Fibroblast of skin of right biceps (primary cell): ENCODE measurements at regions not wholly inside any gene's neighbourhood (a gene's known extent, or its start where the extent isn't known, plus 50 kb on each side); places are given as distances from the start of the nearest gene placed in this dataset.

Experiments used
- DNase-seq: peaks from one replicate; pipeline ENCODE4 v3.0.0-alpha.2; 2013

DNA sequence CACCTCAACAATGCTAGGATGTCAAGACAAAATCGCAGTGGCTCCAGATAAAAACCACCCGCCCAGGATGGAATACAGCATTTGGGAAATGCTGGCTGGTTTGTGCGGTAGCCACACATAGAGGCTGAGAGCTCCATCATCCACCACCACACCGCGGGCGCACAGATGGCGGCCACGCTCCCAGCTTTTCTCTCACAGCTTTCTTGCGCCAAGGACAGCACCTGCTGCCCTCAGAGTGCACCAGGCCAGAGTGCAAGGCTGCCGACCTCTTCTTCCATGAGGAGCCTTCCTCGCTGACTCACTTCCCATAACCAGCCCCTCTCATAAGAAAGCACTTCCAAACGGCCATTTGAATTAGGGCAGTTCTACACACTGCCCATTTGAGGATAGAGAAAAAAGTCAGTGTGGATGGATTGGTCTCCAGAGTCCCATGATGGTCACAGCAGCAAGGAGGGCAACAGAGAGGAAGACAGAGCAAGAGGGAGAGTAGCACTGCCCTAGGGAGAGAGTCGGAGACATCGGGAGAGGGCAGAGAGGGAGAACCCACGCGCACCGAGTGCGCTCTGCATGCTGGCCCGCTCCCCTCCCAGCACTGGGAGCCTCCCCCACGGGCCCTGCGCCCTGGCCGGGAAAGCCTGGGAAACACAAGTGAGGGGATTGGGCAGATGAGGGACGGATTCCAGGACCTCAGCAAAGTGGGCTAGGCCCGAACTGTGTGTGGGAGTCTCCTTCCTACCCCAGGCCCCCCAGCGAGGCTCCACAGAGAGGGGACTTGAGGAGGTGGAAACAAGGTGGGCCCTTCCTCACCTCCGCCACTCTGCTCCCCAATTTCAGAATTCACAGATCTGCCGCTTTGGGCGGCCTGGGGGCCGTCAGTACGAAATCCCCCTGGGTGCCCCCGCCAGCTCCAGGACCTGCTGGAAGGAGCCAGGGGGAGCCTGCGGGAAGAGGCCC, 156.9 kb downstream of the USP12 start:
- DNase-seq, result no peak

DNA sequence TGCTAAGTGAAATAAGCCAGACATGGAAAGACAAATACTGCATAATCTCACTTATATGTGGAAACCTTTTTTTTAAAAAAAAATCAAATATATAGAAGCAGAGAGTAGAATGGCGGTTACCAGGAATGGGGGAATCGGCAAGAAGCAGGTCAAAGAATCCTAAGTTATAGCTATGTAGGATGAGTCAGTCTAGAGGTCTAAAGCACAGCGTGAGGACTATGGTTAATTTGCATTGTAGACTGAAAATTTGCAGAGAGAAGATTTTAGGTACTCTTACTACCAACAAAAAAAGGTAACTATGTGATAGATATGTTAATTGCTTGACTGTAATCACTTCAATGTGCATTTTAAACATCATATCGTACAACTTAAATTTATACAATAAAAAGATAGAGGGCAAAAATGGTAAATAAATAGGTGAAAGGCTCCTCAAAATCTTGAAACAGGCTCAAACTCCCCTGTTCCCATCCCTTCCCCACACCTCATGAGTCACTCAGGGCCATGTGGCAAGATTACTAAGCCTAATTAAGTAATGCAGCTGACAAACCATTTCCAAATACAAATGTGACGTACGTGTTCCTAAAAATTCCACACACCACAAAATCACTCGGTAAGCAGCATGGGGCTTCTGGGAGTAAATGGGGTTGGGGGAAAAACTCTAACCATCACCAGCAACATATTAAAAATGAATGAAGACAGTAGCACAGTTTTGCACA, 159.0 kb downstream of the USP12 start:
- DNase-seq, result peak; percentile 86

DNA sequence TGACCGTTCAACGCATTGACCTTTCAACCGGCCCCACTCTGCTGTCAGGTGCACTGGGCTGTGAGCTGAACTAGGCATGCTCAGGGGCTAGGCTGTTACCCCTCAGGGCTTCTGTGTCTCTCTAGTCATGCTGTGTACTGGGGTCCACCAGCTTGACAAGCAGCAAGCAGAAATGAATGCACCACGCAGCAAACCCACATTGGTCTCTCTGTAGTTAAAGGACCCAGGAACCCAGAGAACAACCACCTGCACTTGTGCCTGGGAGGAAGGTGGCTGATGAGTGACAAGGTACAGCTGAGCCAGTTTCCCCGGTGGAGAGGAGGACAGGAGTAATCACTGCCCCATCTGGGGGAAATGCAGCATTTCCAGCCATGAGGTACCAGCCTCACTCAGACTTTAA, 159.9 kb downstream of the USP12 start:
- DNase-seq, result no peak

DNA sequence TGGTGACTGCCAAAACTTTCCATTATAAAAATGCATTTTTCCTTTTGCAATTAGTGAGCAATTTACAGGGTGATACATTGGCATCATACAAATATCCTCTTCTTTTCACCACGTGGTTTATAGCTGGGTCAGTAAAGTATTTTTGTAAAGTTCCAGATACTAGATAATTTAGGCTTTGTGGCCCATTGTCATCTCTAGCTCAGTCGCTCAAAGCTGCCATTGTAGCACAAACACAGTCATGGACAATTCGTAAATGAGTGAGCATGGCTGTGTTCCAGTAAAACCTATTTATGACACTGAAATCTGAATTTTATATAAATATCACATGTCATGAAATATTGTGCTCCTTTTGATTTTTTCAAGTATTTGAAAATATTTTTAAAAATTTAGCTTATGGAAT, 162.9 kb downstream of the USP12 start:
- no peak for DNase-seq

DNA sequence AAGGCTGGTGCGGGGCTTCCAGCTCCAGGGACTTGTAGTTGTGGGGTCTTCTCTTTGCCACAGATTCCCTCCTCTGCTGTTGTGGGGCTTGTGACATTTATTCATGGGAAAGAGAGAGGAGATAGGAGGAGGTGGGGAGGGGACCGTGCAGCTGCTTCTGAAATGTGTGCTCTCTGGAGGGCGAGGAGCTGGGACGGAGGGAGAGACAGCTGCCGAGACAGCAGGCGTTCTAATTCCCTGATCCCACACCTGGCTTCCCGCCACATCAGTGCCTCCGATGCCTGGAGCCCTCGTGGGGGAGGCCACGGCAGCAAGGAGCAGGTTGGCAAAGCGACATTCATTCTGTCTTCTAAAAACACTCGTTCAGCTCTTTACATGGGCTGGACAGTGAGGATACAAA, 164.4 kb downstream of the USP12 start:
- DNase-seq, result no peak

DNA sequence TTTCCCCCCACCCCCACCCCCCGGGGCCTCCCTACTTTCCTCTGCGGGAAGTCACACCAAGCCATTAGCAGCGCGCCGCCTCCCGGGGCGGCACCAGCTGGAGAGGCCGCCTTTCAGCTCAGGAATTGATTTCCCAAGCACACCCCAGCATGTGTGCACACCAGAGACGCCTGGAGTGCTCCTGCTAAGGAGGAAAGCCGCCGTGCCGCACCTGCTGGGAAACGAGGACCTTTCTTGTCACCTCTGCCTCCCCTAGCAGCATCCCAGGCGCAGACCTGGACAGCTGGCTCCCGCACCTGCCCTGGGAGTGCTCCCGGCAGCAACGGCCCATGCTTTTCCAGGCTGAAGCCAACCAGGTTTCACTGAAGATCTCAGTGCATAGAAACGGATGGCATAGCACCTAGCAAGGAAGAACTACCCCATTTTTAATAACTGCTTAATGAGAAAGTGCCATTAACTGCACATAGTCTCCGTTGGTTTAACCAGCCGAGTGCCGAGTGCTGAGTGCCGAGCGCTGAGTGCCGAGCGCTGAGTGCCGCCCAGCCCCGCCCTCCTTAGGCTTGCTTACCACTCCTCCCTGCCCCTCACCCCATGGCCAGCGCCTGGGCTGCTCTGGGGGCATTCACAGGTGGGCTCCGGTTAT, 165.0 kb downstream of the USP12 start:
- DNase-seq, result peak; percentile 27

DNA sequence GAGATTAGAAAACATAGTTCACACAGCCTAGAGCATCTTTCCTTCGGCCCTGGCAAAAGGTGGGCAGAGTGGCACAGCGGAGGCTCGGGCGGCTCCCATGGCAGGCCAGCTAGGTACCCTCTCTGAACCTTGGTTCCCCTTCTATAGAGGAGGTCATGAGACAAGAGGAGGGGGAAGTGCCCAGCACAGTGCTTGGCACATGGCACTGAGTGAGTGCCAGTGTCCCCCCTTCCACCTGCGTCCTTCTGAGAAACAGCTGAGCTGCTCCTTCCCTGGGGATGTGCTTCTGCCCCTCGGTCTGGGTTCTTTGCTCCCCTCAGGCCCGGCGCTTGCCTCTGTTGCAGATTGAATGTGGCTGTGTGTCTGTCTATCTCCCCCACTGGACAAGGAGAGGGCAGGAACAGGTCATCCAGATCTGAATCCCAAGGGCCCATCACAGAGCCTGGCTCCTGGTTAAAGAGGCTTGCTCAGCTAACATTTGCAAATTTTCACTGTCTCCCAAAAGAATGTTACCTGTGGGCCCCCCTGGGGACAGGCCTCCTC, 165.6 kb downstream of the USP12 start:
- DNase-seq, result no peak

DNA sequence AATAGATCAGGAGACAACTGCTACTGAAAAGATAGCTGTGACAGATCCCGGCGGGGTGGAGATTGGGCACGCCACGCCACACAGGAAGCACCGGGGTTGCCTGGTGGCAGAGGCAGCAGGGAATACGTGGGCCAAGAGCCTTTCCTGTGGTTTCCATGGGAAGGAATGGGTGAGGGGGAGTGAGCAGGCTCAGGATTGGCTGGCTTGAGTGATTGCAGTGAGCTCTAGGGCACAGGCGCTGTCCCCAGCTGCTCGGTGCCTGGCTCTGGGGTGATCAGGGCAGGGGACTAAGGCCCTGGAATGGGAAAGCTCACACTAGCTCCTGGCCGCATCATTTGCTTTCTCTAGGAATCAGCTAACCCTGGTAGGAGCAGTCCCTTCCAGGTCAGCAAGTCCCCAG, 166.1 kb downstream of the USP12 start:
- no peak for DNase-seq

DNA sequence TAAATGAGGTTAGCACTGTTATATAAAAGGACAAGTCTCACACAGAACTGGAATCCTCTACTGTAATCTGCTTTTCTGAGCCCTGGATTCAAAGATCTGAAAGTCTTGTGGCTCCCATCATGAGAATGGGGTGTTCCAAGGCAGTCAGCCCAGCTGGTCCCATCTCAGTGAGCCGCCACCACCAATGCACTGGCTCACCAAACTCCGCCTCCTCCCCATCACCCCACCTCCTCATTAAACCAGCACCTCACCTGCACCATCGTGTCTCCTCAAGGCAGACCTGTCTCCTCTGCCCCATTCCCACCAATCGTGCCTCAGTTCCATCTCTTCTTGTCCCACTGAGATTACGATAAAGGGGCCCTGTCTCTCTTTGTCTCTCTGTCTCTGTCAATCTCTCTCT, 166.7 kb downstream of the USP12 start:
- no peak for DNase-seq

DNA sequence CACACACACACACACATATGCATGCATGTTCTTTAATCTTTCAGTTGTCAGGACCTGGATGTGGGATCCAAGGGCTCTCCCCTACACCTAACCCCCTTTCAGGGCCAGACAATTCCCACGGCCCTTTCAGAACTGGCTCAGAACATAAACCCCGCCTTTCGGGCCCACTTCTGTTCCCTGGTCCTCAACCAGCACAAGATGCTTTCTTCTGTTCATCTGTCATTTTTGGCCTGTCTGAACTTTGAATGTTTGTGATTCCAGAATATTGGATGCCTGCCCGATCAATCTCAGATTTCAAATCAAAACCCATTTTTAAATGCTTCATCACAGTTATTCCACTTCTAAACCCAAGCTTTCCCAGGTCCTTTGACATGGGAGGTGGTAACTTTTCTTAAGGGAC, 167.3 kb downstream of the USP12 start:
- peak; percentile 25 for DNase-seq

DNA sequence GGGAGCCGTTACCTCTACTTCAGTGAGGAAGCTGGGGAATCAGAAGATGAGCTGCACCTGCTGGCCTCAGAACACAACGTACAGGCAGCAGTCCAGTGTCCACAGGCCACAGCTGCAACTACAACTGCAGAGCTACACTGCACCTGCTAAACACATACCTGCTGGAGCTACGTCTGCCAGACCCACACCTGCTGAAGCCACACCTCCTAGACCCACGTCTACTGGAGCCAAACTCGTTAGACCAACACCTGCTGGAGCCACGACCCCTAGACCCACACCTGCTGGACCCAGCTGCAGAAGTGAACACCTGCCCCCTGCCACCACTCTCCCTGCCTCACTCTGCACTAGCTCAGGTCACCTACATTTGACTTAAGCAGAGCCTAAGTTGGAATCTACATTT, 169.9 kb downstream of the USP12 start:
- no peak for DNase-seq

DNA sequence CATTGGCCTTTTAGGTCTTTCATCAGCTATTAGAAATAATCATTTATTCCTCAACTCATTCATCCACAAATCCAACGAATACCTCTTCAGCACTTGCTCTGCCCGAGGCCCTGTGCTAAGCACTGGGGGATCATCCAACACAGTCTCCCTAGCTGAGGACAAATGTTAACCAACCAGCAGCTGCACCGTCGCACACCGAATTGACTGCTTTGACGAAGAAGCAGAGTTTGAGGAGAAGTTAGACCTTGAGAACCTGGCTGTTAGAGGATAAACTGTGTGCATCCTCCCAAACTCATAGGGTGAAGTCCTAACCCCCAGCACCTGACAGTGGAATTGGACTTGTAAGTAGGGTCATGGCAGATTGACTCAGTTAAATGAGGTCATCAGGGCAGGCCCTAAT, 170.9 kb downstream of the USP12 start:
- DNase-seq, result no peak

DNA sequence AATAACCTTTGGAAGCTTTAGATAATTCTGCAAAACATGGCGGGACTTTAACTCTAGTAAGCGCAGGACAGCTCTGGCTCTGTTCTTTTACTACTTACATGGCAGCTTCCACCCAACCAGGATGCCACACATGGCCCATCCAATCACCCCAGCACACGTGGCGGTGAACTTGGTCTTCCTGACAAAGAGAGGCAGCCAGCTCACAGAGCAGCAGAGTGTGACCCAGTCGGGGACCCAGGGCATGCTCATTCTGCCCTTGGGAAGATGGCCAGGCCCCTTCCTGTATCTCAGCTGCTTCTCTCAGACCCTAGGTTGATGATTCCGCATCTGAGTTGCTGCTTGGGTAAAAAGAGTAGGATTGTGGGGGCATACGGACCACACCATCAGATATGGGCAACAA, 172.1 kb downstream of the USP12 start:
- no peak for DNase-seq

DNA sequence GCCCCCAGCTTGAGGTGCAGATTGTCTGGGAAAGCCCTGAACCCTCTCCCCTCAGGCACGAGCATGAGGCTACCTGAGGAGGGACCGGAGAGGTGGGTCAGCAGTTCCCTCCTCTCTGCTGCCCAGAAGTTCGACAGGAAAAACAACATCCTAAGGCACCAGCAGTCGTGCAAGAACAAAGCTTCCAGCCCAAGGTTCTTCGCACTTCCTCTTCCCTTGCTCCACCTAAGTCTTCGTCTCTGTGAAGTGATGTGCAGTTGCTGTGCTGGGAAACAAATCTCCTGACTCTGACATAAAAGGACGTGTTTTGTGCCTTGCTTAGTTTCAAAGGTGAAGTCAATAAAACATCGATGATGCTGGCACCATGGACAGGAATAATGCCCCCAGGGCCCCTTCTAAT, 173.3 kb downstream of the USP12 start:
- no peak for DNase-seq

DNA sequence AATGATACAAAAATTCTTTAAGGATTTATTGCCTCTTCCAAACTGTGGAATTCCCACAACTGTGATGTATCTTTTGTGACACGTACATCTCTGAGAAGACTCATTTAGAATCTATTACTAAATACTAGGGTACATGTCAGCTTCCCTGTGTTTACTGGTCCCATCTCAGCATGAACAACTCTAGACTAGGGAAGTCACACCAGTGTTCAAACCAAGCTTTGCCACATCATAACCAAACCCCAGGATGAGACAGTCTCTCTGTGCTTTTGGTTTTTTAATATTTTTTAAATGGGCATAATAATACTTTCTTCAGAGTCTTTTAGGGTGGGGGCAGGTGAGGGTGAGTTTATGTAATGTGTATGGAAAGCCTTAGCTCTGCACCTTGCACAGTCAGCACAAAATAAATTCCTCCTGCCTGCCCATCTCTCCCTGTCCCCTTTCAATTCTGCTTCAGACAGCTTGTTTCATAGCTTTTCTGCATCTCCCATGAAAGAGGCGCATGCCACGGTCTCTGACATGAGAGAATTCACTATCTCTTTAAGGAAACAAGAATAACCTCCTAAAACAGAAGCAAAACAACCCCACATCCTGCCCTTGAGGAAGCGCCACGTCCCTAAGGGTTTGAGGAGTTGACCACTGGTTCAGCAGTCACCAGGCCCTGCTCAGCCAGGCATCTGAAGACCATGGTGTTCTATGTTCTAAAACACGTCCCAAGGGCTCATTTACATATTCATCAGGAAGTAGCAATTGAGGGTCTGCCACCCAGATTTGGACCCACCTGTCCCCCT, 174.5 kb downstream of the USP12 start:
- DNase-seq, result no peak

DNA sequence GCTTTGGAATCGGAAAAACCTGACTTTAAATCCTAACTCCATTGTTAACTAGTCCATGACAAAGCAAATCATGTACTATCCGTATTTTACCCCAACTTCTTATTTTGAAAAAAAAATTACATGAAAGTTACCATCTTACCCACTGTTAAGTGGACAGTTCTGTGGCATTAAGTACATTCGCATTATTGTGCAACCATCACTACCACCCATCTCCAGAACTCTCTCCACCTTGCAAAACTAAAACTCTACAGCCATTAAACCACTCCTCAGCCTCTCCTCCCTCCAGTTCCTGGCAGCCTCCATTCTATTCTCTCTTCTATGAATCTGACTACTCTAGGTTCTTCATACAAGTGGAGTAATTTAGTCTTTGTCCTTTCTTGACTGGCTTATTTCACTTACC, 176.5 kb downstream of the USP12 start:
- no peak for DNase-seq

DNA sequence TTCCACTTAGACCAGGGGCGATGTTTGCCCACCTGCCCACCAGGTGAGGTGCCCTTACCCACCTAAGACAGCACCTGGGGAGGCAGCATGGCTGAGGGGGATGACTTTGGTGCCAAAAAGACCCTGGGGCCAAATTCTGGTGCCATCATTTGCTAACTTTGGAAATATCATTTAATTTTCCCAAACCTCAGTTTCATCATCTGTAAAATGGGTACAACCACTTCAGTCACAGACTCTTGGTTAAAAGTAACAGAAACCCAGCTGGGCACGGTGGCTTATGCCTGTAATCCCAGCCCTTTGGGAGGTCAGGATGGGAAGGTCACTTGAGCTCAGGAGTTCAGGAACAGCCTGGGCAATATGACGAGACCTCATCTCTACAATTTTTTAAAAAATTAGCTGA, 177.8 kb downstream of the USP12 start:
- DNase-seq, result no peak

DNA sequence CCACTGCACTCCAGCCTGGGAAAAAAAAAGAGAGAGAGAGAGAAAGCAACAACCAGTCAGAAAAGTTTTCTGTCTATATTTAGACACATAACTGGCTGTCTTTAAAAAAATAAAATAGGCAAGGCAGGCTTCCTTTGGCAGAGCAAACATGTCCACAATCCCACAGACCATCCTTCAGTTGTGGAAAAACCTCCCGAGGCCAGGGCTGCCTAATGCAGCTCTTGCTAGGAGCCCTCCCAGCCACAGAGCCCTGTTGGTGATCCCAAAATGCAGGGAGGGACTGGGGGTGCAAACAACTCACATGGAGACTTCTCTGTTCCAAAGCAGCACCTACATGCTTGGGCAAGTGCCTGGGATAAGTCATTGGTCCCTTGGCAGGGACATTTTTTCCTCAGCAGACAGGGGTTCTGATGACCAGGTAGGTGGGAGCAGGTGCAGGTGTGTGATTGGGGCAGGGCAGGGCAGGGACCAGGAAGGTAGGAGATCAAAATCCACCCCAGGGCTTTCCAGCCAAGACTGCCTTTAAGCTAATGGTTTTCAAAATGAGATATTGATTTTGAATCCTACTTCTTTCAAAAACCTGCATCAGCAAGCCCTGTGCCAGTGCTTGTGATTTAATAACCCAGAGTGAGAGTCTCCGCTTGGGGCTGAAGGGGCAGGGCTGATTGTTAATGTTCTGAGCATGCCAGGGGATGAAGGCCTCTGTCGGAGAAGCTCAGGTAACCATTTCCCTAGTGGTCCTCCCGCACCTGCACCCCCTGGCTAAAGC, 178.5 kb downstream of the USP12 start:
- no peak for DNase-seq

DNA sequence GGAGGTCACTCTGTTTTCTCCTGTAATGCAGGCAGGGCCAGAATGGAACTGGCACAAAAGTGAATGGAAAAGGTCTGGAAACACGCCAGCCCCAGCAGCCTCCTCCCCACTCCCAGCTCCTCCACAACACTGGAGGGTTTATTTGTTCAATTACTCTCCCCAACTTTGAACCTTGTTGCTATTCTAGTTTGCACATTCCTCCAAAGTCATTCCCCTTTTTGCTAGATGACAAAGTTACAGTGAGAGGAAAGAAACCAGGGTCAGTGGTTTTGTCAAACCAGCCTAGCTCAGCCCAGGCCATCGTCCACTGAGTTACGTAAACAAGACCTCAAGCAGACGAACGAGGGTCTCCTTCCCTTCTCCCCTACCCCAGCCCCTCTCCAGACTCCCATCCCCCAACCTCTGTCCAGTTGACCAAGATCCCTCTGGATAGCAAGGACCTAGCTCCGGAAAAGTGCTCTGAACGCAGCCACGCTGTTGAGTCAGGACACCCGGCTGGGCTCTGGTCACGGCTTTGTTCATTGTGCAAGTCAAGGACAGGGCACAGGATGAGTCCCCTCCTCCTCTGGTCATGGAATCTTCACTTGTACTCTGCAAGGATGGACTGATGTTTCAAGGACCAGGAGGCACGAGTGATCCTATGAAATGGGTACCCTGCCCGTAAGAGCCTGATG, 180.0 kb downstream of the USP12 start:
- no peak for DNase-seq

DNA sequence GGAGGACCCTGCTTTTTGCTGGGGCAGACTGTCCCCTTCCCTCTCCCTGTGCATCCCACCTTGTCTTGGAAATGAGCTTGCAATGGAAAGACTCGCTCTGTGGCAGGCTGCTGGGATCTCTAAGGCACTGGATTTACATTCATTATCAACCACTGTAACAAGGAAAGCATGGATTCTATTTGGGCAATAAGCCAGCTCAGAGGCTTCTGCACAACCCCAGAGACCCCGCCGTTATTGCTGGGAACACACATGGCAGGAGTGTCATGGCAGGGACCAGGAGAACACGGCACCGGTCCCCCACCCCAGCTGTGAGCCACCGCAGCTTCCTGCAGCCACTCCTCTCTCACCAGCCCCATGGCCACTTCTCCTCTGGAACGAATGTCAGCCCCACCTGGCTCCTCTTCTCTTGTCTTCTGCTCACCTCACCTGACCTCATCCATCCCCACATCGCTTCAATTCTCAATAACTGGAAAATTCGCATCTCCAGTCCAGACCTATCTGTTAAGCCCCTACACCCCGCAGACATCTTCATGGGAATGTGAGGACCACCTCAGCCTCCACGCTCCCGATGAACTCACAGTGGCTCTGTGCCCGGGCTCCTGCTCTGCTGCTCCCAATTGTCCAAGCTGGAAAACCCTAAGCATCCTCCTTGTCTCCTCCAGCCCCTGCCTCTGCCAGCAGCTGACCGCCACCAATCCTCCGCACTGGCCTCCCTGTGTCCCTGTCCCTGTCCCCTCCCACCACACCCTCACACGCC, 181.5 kb downstream of the USP12 start:
- no peak for DNase-seq
